Neural cell (in vitro differentiated cells): ENCODE measurements at regions not wholly inside any gene's neighbourhood (a gene's known extent, or its start where the extent isn't known, plus 50 kb on each side); places are given as distances from the start of the nearest gene placed in this dataset.

Experiments used
- H2AFZ ChIP-seq: fragments of 200-600, 300-800 bp; sonication (generic), shearing (Covaris generic); 2 replicates; pipeline ENCODE4 v1.6.0; 2014; ENCODE audit warnings: low read depth, mild to moderate bottlenecking, antibody characterized with exemption, low read length, moderate library complexity
- H3F3A ChIP-seq: fragments of 200-600 bp; shearing (Covaris generic); 2 replicates; pipeline ENCODE4 v1.6.1; 2016; ENCODE audit warnings: mild to moderate bottlenecking, moderate library complexity, mixed read lengths, antibody characterized with exemption, low read length; ENCODE audit not compliant: insufficient read depth, poor library complexity, severe bottlenecking
- H3K27ac ChIP-seq: fragments of 200-600, 300-800 bp; sonication (generic), shearing (Covaris generic); 2 replicates; pipeline ENCODE4 v1.5.1; 2014; ENCODE audit warnings: mild to moderate bottlenecking, low read length, moderate library complexity
- H3K27me3 ChIP-seq: fragments of 300-800, 200-600 bp; sonication (generic), shearing (Covaris generic); 2 replicates; pipeline ENCODE4 v1.6.0; 2014; ENCODE audit warnings: mild to moderate bottlenecking, low read depth, low read length, moderate library complexity; ENCODE audit not compliant: insufficient read depth
- H3K36me3 ChIP-seq: fragments of 300-800, 200-600 bp; sonication (generic), shearing (Covaris generic); 2 replicates; pipeline ENCODE4 v1.5.1; 2014; ENCODE audit warnings: mild to moderate bottlenecking, antibody characterized with exemption, low read length, moderate library complexity; ENCODE audit not compliant: insufficient read depth
- H3K4me2 ChIP-seq: fragments of 300-800, 200-600 bp; sonication (generic), shearing (Covaris generic); 2 replicates; pipeline ENCODE4 v1.6.0; 2014; ENCODE audit warnings: mild to moderate bottlenecking, low read length
- H3K4me3 ChIP-seq: fragments of 300-800, 200-600 bp; sonication (generic), shearing (Covaris generic); 2 replicates; pipeline ENCODE4 v1.5.1; 2014; ENCODE audit warnings: mild to moderate bottlenecking, low read length, moderate library complexity
- H3K79me2 ChIP-seq: fragments of 200-600 bp; shearing (Covaris generic); replicated peaks from 2 replicates; pipeline ENCODE4 v1.6.0; 2014; ENCODE audit warnings: mild to moderate bottlenecking, low read length, moderate library complexity; ENCODE audit not compliant: insufficient read depth
- H3K9ac ChIP-seq: fragments of 300-800, 200-600 bp; sonication (generic), shearing (Covaris generic); 2 replicates; pipeline ENCODE4 v1.6.1; 2016; ENCODE audit warnings: mild to moderate bottlenecking, low read length, mixed read lengths
- H3K9me2 ChIP-seq: fragments of 200-600 bp; shearing (Covaris generic); 2 replicates; pipeline ENCODE4 v1.6.1; 2016; ENCODE audit warnings: mild to moderate bottlenecking, low read length, mixed read lengths; ENCODE audit not compliant: insufficient read depth
- H3K9me3 ChIP-seq: fragments of 200-600, 300-800 bp; sonication (generic), shearing (Covaris generic); 2 replicates; pipeline ENCODE4 v1.6.1; 2016; ENCODE audit warnings: mild to moderate bottlenecking, mixed run types, low read length, moderate library complexity, mixed read lengths
- H4K20me1 ChIP-seq: fragments of 200-600 bp; shearing (Covaris generic); 2 replicates; pipeline ENCODE4 v1.6.1; 2016; ENCODE audit warnings: mild to moderate bottlenecking, mixed run types; ENCODE audit not compliant: insufficient read depth
- EP300 ChIP-seq: fragments of 450-650 bp; conservative IDR thresholded peaks from 2 replicates; pipeline ENCODE4 v1.6.1; 2014; ENCODE audit warnings: antibody characterized with exemption, mild to moderate bottlenecking, moderate library complexity; ENCODE audit not compliant: poor library complexity, severe bottlenecking
- EZH2 ChIP-seq: fragments of 200-600, 300-800 bp; shearing (Covaris generic), sonication (generic); IDR thresholded peaks from 2 replicates; pipeline ENCODE4 v1.6.1; 2014; ENCODE audit warnings: antibody characterized with exemption, low read length, borderline replicate concordance, mild to moderate bottlenecking; ENCODE audit not compliant: insufficient read depth, poor library complexity, severe bottlenecking
- MXI1 ChIP-seq: fragments of 450-650 bp; conservative IDR thresholded peaks from 2 replicates; pipeline ENCODE4 v1.6.1; 2014; ENCODE audit warnings: antibody characterized with exemption, mild to moderate bottlenecking; ENCODE audit not compliant: poor library complexity, severe bottlenecking
- POLR2AphosphoS5 ChIP-seq: IDR thresholded peaks from 2 replicates; pipeline ENCODE4 v1.6.1; 2012
- RAD21 ChIP-seq: fragments of 450-650 bp; conservative IDR thresholded peaks from 2 replicates; pipeline ENCODE4 v1.6.1; 2014; ENCODE audit warnings: antibody characterized with exemption, mild to moderate bottlenecking, moderate library complexity
- SMC3 ChIP-seq: fragments of 450-650 bp; conservative IDR thresholded peaks from 2 replicates; pipeline ENCODE4 v1.6.1; 2014; ENCODE audit warnings: antibody characterized with exemption, mild to moderate bottlenecking, moderate library complexity; ENCODE audit not compliant: poor library complexity
- TAF1 ChIP-seq: IDR thresholded peaks from 2 replicates; pipeline ENCODE4 v1.6.1; 2012; ENCODE audit warnings: low read depth
- TF ChIP-seq, protein P1 (sequence below): IDR thresholded peaks from 2 replicates; pipeline ENCODE4 v1.6.1; 2012; ENCODE audit warnings: borderline replicate concordance
- TF ChIP-seq, protein P2 (sequence below): fragments of 450-650 bp; IDR thresholded peaks from 2 replicates; pipeline ENCODE4 v1.5.1; 2014; ENCODE audit warnings: antibody characterized with exemption, mild to moderate bottlenecking, moderate library complexity; ENCODE audit not compliant: poor library complexity, severe bottlenecking

DNA sequence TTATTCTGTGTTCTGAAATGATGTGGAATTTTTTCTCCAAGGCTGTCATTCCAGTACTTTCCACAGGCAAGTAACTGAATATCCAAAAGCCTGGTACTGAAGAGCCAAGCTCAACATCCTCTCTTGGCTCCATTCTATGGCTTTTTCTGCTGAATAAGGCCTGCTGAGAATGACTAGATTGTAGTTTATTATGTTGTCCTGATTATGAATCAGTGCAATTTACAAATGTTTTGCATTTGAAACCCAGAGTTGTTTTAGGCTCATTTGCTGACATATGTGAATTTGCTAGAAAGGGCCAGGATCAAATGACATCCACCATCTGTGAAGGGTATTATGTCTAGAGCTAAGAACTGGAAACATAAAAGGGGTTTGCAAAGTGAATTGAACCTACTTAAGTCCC lies 596.6 kb downstream of the KCTD12 start:
- Histone ChIP-seq H2AFZ (no peak overlapping the region), H3K9ac (no peak overlapping the region), H3K27ac (no peak overlapping the region), H3F3A (no peaks in the 10 kb centered on the region), H4K20me1 (no peaks in the 10 kb centered on the region), H3K4me3 (no peak overlapping the region), H3K9me2 (no peaks in the 10 kb centered on the region), H3K27me3 (no peaks in the 10 kb centered on the region), H3K4me2 (no peak overlapping the region), H3K9me3 (no peaks in the 10 kb centered on the region), H3K36me3 (no peaks in the 10 kb centered on the region), H3K79me2 (no peaks in the 10 kb centered on the region)
- TF ChIP-seq EZH2 (no peak), TAF1 (no peak), SMC3 (no peak), EP300 (no peak), POLR2AphosphoS5 (no peak), RAD21 (no peak), MXI1 (no peak)
- TF ChIP-seq, protein P1, sequence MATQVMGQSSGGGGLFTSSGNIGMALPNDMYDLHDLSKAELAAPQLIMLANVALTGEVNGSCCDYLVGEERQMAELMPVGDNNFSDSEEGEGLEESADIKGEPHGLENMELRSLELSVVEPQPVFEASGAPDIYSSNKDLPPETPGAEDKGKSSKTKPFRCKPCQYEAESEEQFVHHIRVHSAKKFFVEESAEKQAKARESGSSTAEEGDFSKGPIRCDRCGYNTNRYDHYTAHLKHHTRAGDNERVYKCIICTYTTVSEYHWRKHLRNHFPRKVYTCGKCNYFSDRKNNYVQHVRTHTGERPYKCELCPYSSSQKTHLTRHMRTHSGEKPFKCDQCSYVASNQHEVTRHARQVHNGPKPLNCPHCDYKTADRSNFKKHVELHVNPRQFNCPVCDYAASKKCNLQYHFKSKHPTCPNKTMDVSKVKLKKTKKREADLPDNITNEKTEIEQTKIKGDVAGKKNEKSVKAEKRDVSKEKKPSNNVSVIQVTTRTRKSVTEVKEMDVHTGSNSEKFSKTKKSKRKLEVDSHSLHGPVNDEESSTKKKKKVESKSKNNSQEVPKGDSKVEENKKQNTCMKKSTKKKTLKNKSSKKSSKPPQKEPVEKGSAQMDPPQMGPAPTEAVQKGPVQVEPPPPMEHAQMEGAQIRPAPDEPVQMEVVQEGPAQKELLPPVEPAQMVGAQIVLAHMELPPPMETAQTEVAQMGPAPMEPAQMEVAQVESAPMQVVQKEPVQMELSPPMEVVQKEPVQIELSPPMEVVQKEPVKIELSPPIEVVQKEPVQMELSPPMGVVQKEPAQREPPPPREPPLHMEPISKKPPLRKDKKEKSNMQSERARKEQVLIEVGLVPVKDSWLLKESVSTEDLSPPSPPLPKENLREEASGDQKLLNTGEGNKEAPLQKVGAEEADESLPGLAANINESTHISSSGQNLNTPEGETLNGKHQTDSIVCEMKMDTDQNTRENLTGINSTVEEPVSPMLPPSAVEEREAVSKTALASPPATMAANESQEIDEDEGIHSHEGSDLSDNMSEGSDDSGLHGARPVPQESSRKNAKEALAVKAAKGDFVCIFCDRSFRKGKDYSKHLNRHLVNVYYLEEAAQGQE: no peak
- TF ChIP-seq, protein P2, sequence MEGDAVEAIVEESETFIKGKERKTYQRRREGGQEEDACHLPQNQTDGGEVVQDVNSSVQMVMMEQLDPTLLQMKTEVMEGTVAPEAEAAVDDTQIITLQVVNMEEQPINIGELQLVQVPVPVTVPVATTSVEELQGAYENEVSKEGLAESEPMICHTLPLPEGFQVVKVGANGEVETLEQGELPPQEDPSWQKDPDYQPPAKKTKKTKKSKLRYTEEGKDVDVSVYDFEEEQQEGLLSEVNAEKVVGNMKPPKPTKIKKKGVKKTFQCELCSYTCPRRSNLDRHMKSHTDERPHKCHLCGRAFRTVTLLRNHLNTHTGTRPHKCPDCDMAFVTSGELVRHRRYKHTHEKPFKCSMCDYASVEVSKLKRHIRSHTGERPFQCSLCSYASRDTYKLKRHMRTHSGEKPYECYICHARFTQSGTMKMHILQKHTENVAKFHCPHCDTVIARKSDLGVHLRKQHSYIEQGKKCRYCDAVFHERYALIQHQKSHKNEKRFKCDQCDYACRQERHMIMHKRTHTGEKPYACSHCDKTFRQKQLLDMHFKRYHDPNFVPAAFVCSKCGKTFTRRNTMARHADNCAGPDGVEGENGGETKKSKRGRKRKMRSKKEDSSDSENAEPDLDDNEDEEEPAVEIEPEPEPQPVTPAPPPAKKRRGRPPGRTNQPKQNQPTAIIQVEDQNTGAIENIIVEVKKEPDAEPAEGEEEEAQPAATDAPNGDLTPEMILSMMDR: no peak

DNA sequence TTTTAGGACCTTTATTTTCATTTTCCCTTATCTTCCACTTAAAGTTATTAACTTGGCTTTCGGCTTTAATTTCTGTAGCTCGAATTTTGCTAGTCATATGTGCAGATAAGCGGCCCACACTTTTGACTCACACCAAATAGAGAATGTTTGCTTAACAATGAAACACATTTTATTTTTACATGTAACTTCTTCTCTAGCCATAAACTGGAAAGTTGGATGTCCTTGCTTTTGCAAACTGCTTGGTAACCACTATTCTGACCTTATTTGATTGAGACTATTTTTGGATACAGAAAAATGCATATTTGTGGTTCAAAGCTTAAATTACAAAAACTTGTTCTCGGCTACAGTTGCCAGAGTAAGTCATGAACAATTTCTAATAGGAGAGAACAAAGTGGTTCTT lies 600.0 kb downstream of the KCTD12 start:
- H3K27ac ChIP-seq: no peak overlapping the region
- H3K4me2 ChIP-seq: no peak overlapping the region
- H3F3A ChIP-seq: no peaks in the 10 kb centered on the region
- no peaks in the 10 kb centered on the region for H3K27me3 ChIP-seq
- no peaks in the 10 kb centered on the region for H3K9me3 ChIP-seq
- no peaks in the 10 kb centered on the region for H3K9me2 ChIP-seq
- H3K9ac ChIP-seq: no peak overlapping the region
- H3K36me3 ChIP-seq: no peaks in the 10 kb centered on the region
- no peak overlapping the region for H3K4me3 ChIP-seq
- TF ChIP-seq POLR2AphosphoS5 (no peak), EZH2 (no peak), SMC3 (no peak), EP300 (no peak), MXI1 (no peak), TAF1 (no peak), RAD21 (no peak)
- TF ChIP-seq, protein P1: no peak
- TF ChIP-seq, protein P2: no peak
- no peaks in the 10 kb centered on the region for H4K20me1 ChIP-seq
- no peaks in the 10 kb centered on the region for H3K79me2 ChIP-seq
- no peak overlapping the region for H2AFZ ChIP-seq
